SH-SY5Y (cell line): ENCODE measurements at regions not wholly inside any gene's neighbourhood (a gene's known extent, or its start where the extent isn't known, plus 50 kb on each side); places are given as distances from the start of the nearest gene placed in this dataset.

Source experiments
- GATA2 ChIP-seq: IDR thresholded peaks from 2 replicates; pipeline ENCODE4 v1.6.1; 2011; ENCODE audit warnings: mild to moderate bottlenecking, low read depth, low read length
- GATA3 ChIP-seq: IDR thresholded peaks from 2 replicates; pipeline ENCODE4 v1.6.1; 2011; ENCODE audit warnings: low read depth, mild to moderate bottlenecking, low read length, moderate library complexity

DNA sequence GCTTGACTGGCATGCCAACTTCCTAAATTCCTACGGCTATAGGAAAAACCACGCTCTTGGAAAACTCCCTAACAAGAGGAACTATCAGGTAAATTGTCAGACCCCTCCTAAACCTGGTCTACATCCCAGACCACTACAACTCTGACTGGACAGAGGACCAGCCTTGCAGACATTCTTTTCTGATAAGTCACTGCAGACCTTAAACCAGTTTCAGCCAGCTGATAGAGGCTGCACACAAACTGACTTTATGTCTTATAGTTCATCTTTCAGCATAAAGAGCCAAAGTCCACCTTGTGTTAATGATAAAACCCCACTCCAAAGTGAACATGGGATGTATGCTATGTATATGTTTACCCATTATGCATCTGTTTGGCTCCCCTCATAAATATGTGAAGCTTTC, 166.6 kb downstream of the KTN1 start:
- TF ChIP-seq GATA2 = no peak
- no peak for TF ChIP-seq GATA3
